ENCODE measurements at regions not wholly inside any gene's neighbourhood (a gene's known extent, or its start where the extent isn't known, plus 50 kb on each side); places are given as distances from the start of the nearest gene placed in this dataset.

- no peak for TF ChIP-seq REST (IDR thresholded peaks at IDR 0.05; ENCODE audit: unreplicated experiment)
- TF ChIP-seq NANOG (IDR thresholded peaks at IDR 0.05; ENCODE audit: borderline replicate concordance): no peak
- TF ChIP-seq EZH2phosphoT487 (IDR thresholded peaks at IDR 0.05; ENCODE audit: unreplicated experiment): no peak
- no peak for TF ChIP-seq POLR2AphosphoS5 (IDR thresholded peaks at IDR 0.05; ENCODE audit: low read depth)
- no peak for TF ChIP-seq CTCF (conservative IDR thresholded peaks at IDR 0.05; ENCODE audit: low read depth in 2 of 2)
- no peak for TF ChIP-seq JUNB (IDR thresholded peaks at IDR 0.05; ENCODE audit: unreplicated experiment)
These were observed 89.6 kb upstream of the ZNF804B start (continued) for GRCh38 chr7:88669913-88670312.

- no peak overlapping the region for H3K4me2 ChIP-seq
- H3K4me3 ChIP-seq: no peak overlapping the region
- H2AFZ ChIP-seq: peak overlapping the region; percentile 12; the same call in 1 of the 2 replicates
- no peak overlapping the region for H3K27ac ChIP-seq (ENCODE audit: low read depth)
- Mint-ChIP-seq H3K27me3 (ENCODE audit: insufficient read depth, low read depth, poor library complexity) (no peaks in the 10 kb centered on the region), H3K4me3 (no peak overlapping the region), H3K36me3 (ENCODE audit: low read depth) (no peaks in the 10 kb centered on the region; the same call in 2 of the 3 replicates), H3K9me3 (no peaks in the 10 kb centered on the region), H3K27ac (no peak overlapping the region), H3K4me1 (peaks cover 37% of the 10 kb centered on the region)
- no peaks in the 10 kb centered on the region for H3K36me3 ChIP-seq (ENCODE audit: insufficient read depth)
- no peak; the same call in 2 of the 3 replicates for ATAC-seq
- H3K9me2 ChIP-seq (ENCODE audit: insufficient read depth): 0 out of 2 replicates have a peak, but pooled peaks cover 3% of the 10 kb centered on the region
- no peaks in the 10 kb centered on the region for H3F3A ChIP-seq (replicated peaks; ENCODE audit: low read depth)
- peak; percentile 30 for DNase-seq (ENCODE audit: low spot score)
- no peaks in the 10 kb centered on the region for H3K79me2 ChIP-seq (replicated peaks; ENCODE audit: insufficient read depth)
- no peaks in the 10 kb centered on the region for H3K27me3 ChIP-seq (ENCODE audit: insufficient read depth)
- peaks cover 27% of the 10 kb centered on the region for H3K4me1 ChIP-seq (ENCODE audit: insufficient read depth)
- no peaks in the 10 kb centered on the region for H4K20me1 ChIP-seq (replicated peaks; ENCODE audit: insufficient read depth)
- TF ChIP-seq NANOG (IDR thresholded peaks at IDR 0.05; ENCODE audit: borderline replicate concordance) (no peak), EZH2phosphoT487 (IDR thresholded peaks at IDR 0.05; ENCODE audit: unreplicated experiment) (no peak), ZNF114 (CRISPR knock-in tag; IDR thresholded peaks at IDR 0.05) (no peak), ZNF331 (CRISPR knock-in tag; IDR thresholded peaks at IDR 0.05; ENCODE audit: low read depth) (no peak), STAT1 (IDR thresholded peaks at IDR 0.05; ENCODE audit: unreplicated experiment) (no peak), CREB1 (CRISPR knock-in tag; IDR thresholded peaks at IDR 0.05; ENCODE audit: low read depth) (no peak), REST (IDR thresholded peaks at IDR 0.05; ENCODE audit: unreplicated experiment) (no peak), POLR2AphosphoS5 (IDR thresholded peaks at IDR 0.05; ENCODE audit: low read depth) (no peak), CTCF (conservative IDR thresholded peaks at IDR 0.05; ENCODE audit: low read depth in 2 of 2) (no peak), EZH2 (IDR thresholded peaks at IDR 0.05; ENCODE audit: low read depth, unreplicated experiment) (no peak), ETS1 (IDR thresholded peaks at IDR 0.05) (no peak), JUNB (IDR thresholded peaks at IDR 0.05; ENCODE audit: unreplicated experiment) (no peak)
These were observed 90.9 kb upstream of the ZNF804B start for GRCh38 chr7:88668591-88668990.
